ENCODE measurements at regions not wholly inside any gene's neighbourhood (a gene's known extent, or its start where the extent isn't known, plus 50 kb on each side); places are given as distances from the start of the nearest gene placed in this dataset.
"Not testable (repeated sequence)": the region's sequence is repeated elsewhere in the genome, so short reads cannot be mapped to it uniquely, and the experiment has no call there.

- Mint-ChIP-seq H3K9me3 (peaks cover 0 to 1% of the 10 kb centered on the region in 2 donors), H3K4me3 (no peak overlapping the region), H3K27ac (no peak overlapping the region)
These were observed 201.9 kb upstream of the CDH11 start for GRCh38 chr16:65323655-65324237.

GRCh38 chr16:65319621-65320231 lies 197.9 kb upstream of the CDH11 start:
- H3K36me3 Mint-ChIP-seq (ENCODE audit: insufficient read depth in 2 of 2): no peaks in the 10 kb centered on the region
- no peak for ATAC-seq (replicated peaks in 1 of 2)
- no peak overlapping the region for H3K4me3 Mint-ChIP-seq
- DNase-seq: no peak
- peaks cover 0 to 2% of the 10 kb centered on the region in 2 donors for H3K9me3 Mint-ChIP-seq
- no peaks in the 10 kb centered on the region for H3K4me1 Mint-ChIP-seq (ENCODE audit: low read depth)
- H3K27me3 Mint-ChIP-seq (ENCODE audit: low read depth): no peaks in the 10 kb centered on the region
- H3K27ac Mint-ChIP-seq: no peak overlapping the region

More at GRCh38 chr16:65323655-65324237, 201.9 kb upstream of the CDH11 start:
- Mint-ChIP-seq H3K36me3 (ENCODE audit: insufficient read depth in 2 of 2) (no peaks in the 10 kb centered on the region), H3K27me3 (ENCODE audit: low read depth) (no peaks in the 10 kb centered on the region), H3K4me1 (ENCODE audit: low read depth) (no peaks in the 10 kb centered on the region)
- DNase-seq (no peak), ATAC-seq (replicated peaks in 1 of 2) (peak in 1 of 2 donors; percentile 34)

GRCh38 chr16:65318590-65319257 lies 196.9 kb upstream of the CDH11 start:
- no peaks in the 10 kb centered on the region for H3K4me1 Mint-ChIP-seq (ENCODE audit: low read depth)
- no peaks in the 10 kb centered on the region for H3K27me3 Mint-ChIP-seq (ENCODE audit: low read depth)
- H3K4me3 Mint-ChIP-seq: no peak overlapping the region
- H3K27ac Mint-ChIP-seq: no peak overlapping the region
- no peaks in the 10 kb centered on the region for H3K36me3 Mint-ChIP-seq (ENCODE audit: insufficient read depth in 2 of 2)
- ATAC-seq (replicated peaks in 1 of 2) (no peak), DNase-seq (no peak)
- H3K9me3 Mint-ChIP-seq: peaks cover 0 to 2% of the 10 kb centered on the region in 2 donors

- DNase-seq (no peak), ATAC-seq (replicated peaks in 1 of 2) (no peak)
- Mint-ChIP-seq H3K4me1 (ENCODE audit: low read depth) (no peaks in the 10 kb centered on the region), H3K9me3 (peaks cover 0 to 2% of the 10 kb centered on the region in 2 donors), H3K27ac (no peak overlapping the region), H3K27me3 (ENCODE audit: low read depth) (no peaks in the 10 kb centered on the region), H3K36me3 (ENCODE audit: insufficient read depth in 2 of 2) (no peaks in the 10 kb centered on the region), H3K4me3 (no peak overlapping the region)
These were observed 196.3 kb upstream of the CDH11 start for GRCh38 chr16:65318138-65318537.

- no peak overlapping the region for H3K4me3 Mint-ChIP-seq
- no peaks in the 10 kb centered on the region for H3K4me1 Mint-ChIP-seq (ENCODE audit: low read depth)
- ATAC-seq (replicated peaks in 1 of 2) (no peak), DNase-seq (no peak)
- peaks cover 0 to 2% of the 10 kb centered on the region in 2 donors for H3K9me3 Mint-ChIP-seq
- no peak overlapping the region for H3K27ac Mint-ChIP-seq
- H3K36me3 Mint-ChIP-seq (ENCODE audit: insufficient read depth in 2 of 2): no peaks in the 10 kb centered on the region
- no peaks in the 10 kb centered on the region for H3K27me3 Mint-ChIP-seq (ENCODE audit: low read depth)
These were observed 194.9 kb upstream of the CDH11 start for GRCh38 chr16:65316808-65317207.

GRCh38 chr16:65315081-65315780 lies 193.4 kb upstream of the CDH11 start:
- DNase-seq (no peak), ATAC-seq (replicated peaks in 1 of 2) (no peak)
- Mint-ChIP-seq H3K9me3 (peaks cover 0 to 2% of the 10 kb centered on the region in 2 donors), H3K27me3 (ENCODE audit: low read depth) (no peaks in the 10 kb centered on the region), H3K4me3 (no peak overlapping the region), H3K36me3 (ENCODE audit: insufficient read depth in 2 of 2) (no peaks in the 10 kb centered on the region), H3K27ac (no peak overlapping the region), H3K4me1 (ENCODE audit: low read depth) (no peaks in the 10 kb centered on the region)

GRCh38 chr16:65314627-65315008 lies 192.8 kb upstream of the CDH11 start:
- Mint-ChIP-seq H3K36me3 (ENCODE audit: insufficient read depth in 2 of 2) (no peaks in the 10 kb centered on the region), H3K27me3 (ENCODE audit: low read depth) (no peaks in the 10 kb centered on the region), H3K9me3 (peaks cover 0 to 5% of the 10 kb centered on the region in 2 donors), H3K4me3 (no peak overlapping the region), H3K27ac (no peak overlapping the region), H3K4me1 (ENCODE audit: low read depth) (no peaks in the 10 kb centered on the region)
- no peak for ATAC-seq (replicated peaks in 1 of 2)
- no peak for DNase-seq

- ATAC-seq (replicated peaks in 1 of 2) (no peak), DNase-seq (no peak)
- H3K27ac Mint-ChIP-seq: no peak overlapping the region
- H3K36me3 Mint-ChIP-seq (ENCODE audit: insufficient read depth in 2 of 2): no peaks in the 10 kb centered on the region
- H3K27me3 Mint-ChIP-seq (ENCODE audit: low read depth): no peaks in the 10 kb centered on the region
- H3K4me1 Mint-ChIP-seq (ENCODE audit: low read depth): no peaks in the 10 kb centered on the region
- H3K4me3 Mint-ChIP-seq: no peak overlapping the region
- peaks cover 0 to 6% of the 10 kb centered on the region in 2 donors for H3K9me3 Mint-ChIP-seq
These were observed 192.2 kb upstream of the CDH11 start for GRCh38 chr16:65313936-65314626.

- no peak overlapping the region for H3K4me3 Mint-ChIP-seq
- H3K4me1 Mint-ChIP-seq (ENCODE audit: low read depth): no peaks in the 10 kb centered on the region
- ATAC-seq (replicated peaks in 1 of 2) (no peak), DNase-seq (no peak)
- peaks cover 0 to 6% of the 10 kb centered on the region in 2 donors for H3K9me3 Mint-ChIP-seq
- no peak overlapping the region for H3K27ac Mint-ChIP-seq
- H3K27me3 Mint-ChIP-seq (ENCODE audit: low read depth): no peaks in the 10 kb centered on the region
- no peaks in the 10 kb centered on the region for H3K36me3 Mint-ChIP-seq (ENCODE audit: insufficient read depth in 2 of 2)
These were observed 190.9 kb upstream of the CDH11 start for GRCh38 chr16:65312795-65313194.

GRCh38 chr16:65312071-65312470 lies 190.2 kb upstream of the CDH11 start:
- DNase-seq: no peak
- H3K9me3 Mint-ChIP-seq: peaks cover 0 to 8% of the 10 kb centered on the region in 2 donors
- no peak overlapping the region for H3K27ac Mint-ChIP-seq
- H3K36me3 Mint-ChIP-seq (ENCODE audit: insufficient read depth in 2 of 2): no peaks in the 10 kb centered on the region
- no peaks in the 10 kb centered on the region for H3K4me1 Mint-ChIP-seq (ENCODE audit: low read depth)
- no peaks in the 10 kb centered on the region for H3K27me3 Mint-ChIP-seq (ENCODE audit: low read depth)
- no peak overlapping the region for H3K4me3 Mint-ChIP-seq
- no peak for ATAC-seq (replicated peaks in 1 of 2)

- not testable (repeated sequence) for H3K4me3 Mint-ChIP-seq; H3K36me3 Mint-ChIP-seq (ENCODE audit: insufficient read depth in 2 of 2); H3K27ac Mint-ChIP-seq; H3K4me1 Mint-ChIP-seq (ENCODE audit: low read depth); DNase-seq; H3K27me3 Mint-ChIP-seq (ENCODE audit: low read depth); ATAC-seq (replicated peaks in 1 of 2)
- H3K9me3 Mint-ChIP-seq: peaks cover 3 to 12% of the 10 kb centered on the region in 2 donors
These were observed 188.6 kb upstream of the CDH11 start for GRCh38 chr16:65310491-65310890.

- H3K36me3 Mint-ChIP-seq (ENCODE audit: insufficient read depth in 2 of 2): no peaks in the 10 kb centered on the region
- H3K4me3 Mint-ChIP-seq: no peak overlapping the region
- H3K27ac Mint-ChIP-seq: no peak overlapping the region
- DNase-seq (no peak), ATAC-seq (replicated peaks in 1 of 2) (no peak)
- H3K9me3 Mint-ChIP-seq: peaks cover 5 to 10% of the 10 kb centered on the region in 2 donors
- H3K4me1 Mint-ChIP-seq (ENCODE audit: low read depth): no peaks in the 10 kb centered on the region
- H3K27me3 Mint-ChIP-seq (ENCODE audit: low read depth): no peaks in the 10 kb centered on the region
These were observed 187.5 kb upstream of the CDH11 start for GRCh38 chr16:65309354-65309753.

GRCh38 chr16:65308506-65308905 lies 186.6 kb upstream of the CDH11 start:
- Mint-ChIP-seq H3K4me1 (ENCODE audit: low read depth) (no peaks in the 10 kb centered on the region), H3K27me3 (ENCODE audit: low read depth) (no peaks in the 10 kb centered on the region), H3K4me3 (no peak overlapping the region), H3K27ac (no peak overlapping the region), H3K36me3 (ENCODE audit: insufficient read depth in 2 of 2) (no peaks in the 10 kb centered on the region), H3K9me3 (peaks cover 5 to 10% of the 10 kb centered on the region in 2 donors)
- no peak for ATAC-seq (replicated peaks in 1 of 2)
- DNase-seq: no peak
